Epithelial cell of proximal tubule (primary cell): ENCODE measurements at regions not wholly inside any gene's neighbourhood (a gene's known extent, or its start where the extent isn't known, plus 50 kb on each side); places are given as distances from the start of the nearest gene placed in this dataset.

ENCODE experiments used
- DNase-seq: peaks from one replicate; pipeline ENCODE4 v3.0.0-alpha.2; 2011; ENCODE audit warnings: low read depth
- H3K4me3 ChIP-seq: 2 replicates; pipeline ENCODE4 v1.5.1; 2011; ENCODE audit warnings: low read depth, mild to moderate bottlenecking, low read length
- CTCF ChIP-seq: conservative IDR thresholded peaks from 2 replicates; pipeline ENCODE4 v1.5.1; 2012; ENCODE audit warnings: low read depth, mild to moderate bottlenecking, low read length

- no peak for TF ChIP-seq CTCF
- no peak for DNase-seq
- H3K4me3 ChIP-seq: no peak overlapping the region
Observed at GRCh38 chr10:21193196-21193595, 296.1 kb upstream of the NEBL start.

GRCh38 chr10:21191512-21191911 lies 294.4 kb upstream of the NEBL start:
- no peak overlapping the region for H3K4me3 ChIP-seq
- TF ChIP-seq CTCF: no peak
- no peak for DNase-seq

GRCh38 chr10:21184984-21185383 lies 287.9 kb upstream of the NEBL start:
- no peak for DNase-seq
- no peak for TF ChIP-seq CTCF
- no peak overlapping the region for H3K4me3 ChIP-seq

GRCh38 chr10:21184216-21184615 lies 287.1 kb upstream of the NEBL start:
- DNase-seq: no peak
- TF ChIP-seq CTCF: no peak
- H3K4me3 ChIP-seq: no peak overlapping the region

GRCh38 chr10:21183025-21183424 lies 285.9 kb upstream of the NEBL start:
- TF ChIP-seq CTCF: no peak
- H3K4me3 ChIP-seq: no peak overlapping the region
- DNase-seq: no peak

GRCh38 chr10:21181451-21181850 lies 284.3 kb upstream of the NEBL start:
- TF ChIP-seq CTCF: no peak
- H3K4me3 ChIP-seq: no peak overlapping the region
- no peak for DNase-seq

- no peak for DNase-seq
- H3K4me3 ChIP-seq: no peak overlapping the region
- no peak for TF ChIP-seq CTCF
Observed at GRCh38 chr10:21180604-21181003, 283.5 kb upstream of the NEBL start.
